SK-N-SH treated with all-trans-retinoic acid at 6 μM for 48 hours (cell line): ENCODE measurements at regions not wholly inside any gene's neighbourhood (a gene's known extent, or its start where the extent isn't known, plus 50 kb on each side); places are given as distances from the start of the nearest gene placed in this dataset.

Experiments used
- ARNTL ChIP-seq: fragments of 450-650 bp; formaldehyde crosslinking; IDR thresholded peaks from 2 replicates; pipeline ENCODE4 v1.5.0; 2020; ENCODE audit warnings: low read depth, mild to moderate bottlenecking, moderate library complexity, borderline replicate concordance
- ESRRG ChIP-seq: fragments of 250-450 bp; sonication (Bioruptor Pico); IDR thresholded peaks from 2 replicates; pipeline ENCODE4 v1.6.1; 2021; ENCODE audit warnings: mild to moderate bottlenecking
- TCF4 ChIP-seq: fragments of 250-450 bp; sonication (Bioruptor Pico); IDR thresholded peaks from 2 replicates; pipeline ENCODE4 v1.8.0; 2021; ENCODE audit warnings: mild to moderate bottlenecking, moderate library complexity, borderline replicate concordance

- no peak for TF ChIP-seq TCF4 (CRISPR knock-in tag)
- TF ChIP-seq ARNTL (CRISPR knock-in tag), result no peak
- no peak for TF ChIP-seq ESRRG (CRISPR knock-in tag)
These were observed 295.3 kb upstream of the PMFBP1 start for GRCh38 chr16:72467157-72467759.
